ENCODE measurements at regions not wholly inside any gene's neighbourhood (a gene's known extent, or its start where the extent isn't known, plus 50 kb on each side); places are given as distances from the start of the nearest gene placed in this dataset.

DNA sequence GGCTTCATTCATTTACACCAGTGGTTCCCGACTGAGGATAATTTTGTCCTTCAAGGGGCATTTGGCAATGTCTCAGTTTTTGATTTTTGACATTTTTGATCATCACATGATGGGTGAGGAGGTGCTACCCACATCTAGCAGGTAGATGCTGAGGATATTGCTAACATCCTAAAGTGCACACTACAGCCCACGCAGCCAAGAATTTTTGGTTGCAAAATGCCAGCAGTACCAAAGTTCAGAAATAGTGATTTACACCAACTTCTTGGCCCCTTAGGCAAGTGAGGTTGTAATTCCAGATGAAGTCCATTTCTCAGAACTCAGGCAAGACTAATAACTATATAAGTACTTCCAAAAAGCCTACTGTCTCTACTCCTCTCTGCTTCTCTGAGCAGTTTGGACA lies 80.1 kb upstream of the TSHZ2 start:
- Histone ChIP-seq H3K56ac (ENCODE audit: extremely low read depth, insufficient read depth, low read length) (no peak overlapping the region), H3K18ac (ENCODE audit: low read depth, low read length) (no peak overlapping the region), H3K36me3 (ENCODE audit: control insufficient read depth, insufficient read depth, low read length) (no peaks in the 10 kb centered on the region), H3K9ac (ENCODE audit: low read depth, low read length) (no peak overlapping the region), H3K4me1 (ENCODE audit: control insufficient read depth, insufficient read depth, low read length) (no peaks in the 10 kb centered on the region), H2AK5ac (ENCODE audit: low read depth, low read length) (no peak overlapping the region), H2AFZ (replicated peaks; ENCODE audit: low read length, poor library complexity) (no peak overlapping the region), H3K79me1 (ENCODE audit: low read depth in 1 of 2, low read length in 2 of 2) (no peaks in the 10 kb centered on the region), H3K23ac (ENCODE audit: low read depth, low read length) (no peak overlapping the region), H4K91ac (ENCODE audit: insufficient read depth, low read depth, low read length) (no peak overlapping the region), H2BK120ac (ENCODE audit: low read depth, low read length) (no peak overlapping the region), H4K8ac (ENCODE audit: low read depth in 2 of 2, low read length in 2 of 2) (no peak overlapping the region), H3K4ac (ENCODE audit: low read depth, low read length) (no peak overlapping the region), H3K9me3 (ENCODE audit: control insufficient read depth, insufficient read depth, low read length) (no peaks in the 10 kb centered on the region), H2AK9ac (replicated peaks; ENCODE audit: low read depth, low read length, poor library complexity) (no peak overlapping the region), H2BK5ac (ENCODE audit: low read depth, low read length, poor library complexity, severe bottlenecking) (no peak overlapping the region), H3K9me1 (ENCODE audit: insufficient read depth, low read length) (no peaks in the 10 kb centered on the region), H4K20me1 (ENCODE audit: insufficient read depth, low read length) (no peaks in the 10 kb centered on the region), H3K4me2 (ENCODE audit: low read depth, low read length) (no peak overlapping the region), H3K27me3 (ENCODE audit: control insufficient read depth, insufficient read depth, low read length) (no peaks in the 10 kb centered on the region), H2BK15ac (ENCODE audit: low read depth, low read length) (no peak overlapping the region), H2BK20ac (ENCODE audit: low read depth, low read length) (no peak overlapping the region), H3K27ac (ENCODE audit: insufficient read depth, low read length) (no peak overlapping the region), H4K5ac (ENCODE audit: low read depth, low read length) (no peak overlapping the region), H3K14ac (replicated peaks; ENCODE audit: low read depth, low read length) (no peak overlapping the region), H3K4me3 (ENCODE audit: insufficient read depth, low read depth, low read length) (no peak overlapping the region)
- WGBS, 2 experiments (ENCODE audit: extremely low coverage in 2 of 2, insufficient read length in 1 of 2): no CpG with 5 or more reads among the region's 2 CpGs
- intact Hi-C loops (cut with micrococcal nuclease) (loop anchor here (1.0 kb wide), 1 partner anchor 20 kb away; no protein-coding TSS in a partner anchor), in situ Hi-C loops (cut with MboI; ENCODE audit: low sequenced_read_pairs) (no loop called here), dilution Hi-C loops (cut with HindIII; ENCODE audit: low sequenced_read_pairs, unreplicated experiment) (no loop called here)
- ChIA-PET CTCF (no interaction called here), POLR2A (ENCODE audit: unreplicated experiment) (no interaction called here)
- DNase-seq (no peak), ATAC-seq (ENCODE audit: low read depth) (no peak)
- BruUV-seq (replicated peaks): no TSS peak
- TF ChIP-seq FOS (IDR thresholded peaks at IDR 0.05; ENCODE audit: low read depth, low read length): no peak
- TF ChIP-seq RCOR1 (IDR thresholded peaks at IDR 0.05; ENCODE audit: insufficient replicate concordance, low read length): no peak

Measured in IMR-90 (cell line).